ENCODE measurements at regions not wholly inside any gene's neighbourhood (a gene's known extent, or its start where the extent isn't known, plus 50 kb on each side); places are given as distances from the start of the nearest gene placed in this dataset.
A peak's percentile ranks its signal among the peaks of the same experiment; 100 is the strongest.

GRCh38 chr5:56440871-56441740, 208.0 kb upstream of the ANKRD55 start:
- Histone ChIP-seq H3K9me3 (no peaks in the 10 kb centered on the region), H3K27me3 (no peaks in the 10 kb centered on the region), H3K4me1 (no peaks in the 10 kb centered on the region), H3K27ac (peak overlapping the region in 1 of 4 donors; percentile 9), H3K36me3 (no peaks in the 10 kb centered on the region), H3K4me3 (no peak overlapping the region)
- no peak for DNase-seq
- TF ChIP-seq POLR2A (IDR thresholded peaks at IDR 0.05) (no peak), CTCF (IDR thresholded peaks at IDR 0.05) (no peak)

GRCh38 chr5:56434986-56435385, 201.9 kb upstream of the ANKRD55 start:
- Histone ChIP-seq H3K9me3 (no peaks in the 10 kb centered on the region), H3K27ac (no peak overlapping the region), H3K4me1 (no peaks in the 10 kb centered on the region), H3K4me3 (no peak overlapping the region), H3K36me3 (no peaks in the 10 kb centered on the region), H3K27me3 (no peaks in the 10 kb centered on the region)
- TF ChIP-seq POLR2A (IDR thresholded peaks at IDR 0.05) = no peak
- no peak for DNase-seq

DNA sequence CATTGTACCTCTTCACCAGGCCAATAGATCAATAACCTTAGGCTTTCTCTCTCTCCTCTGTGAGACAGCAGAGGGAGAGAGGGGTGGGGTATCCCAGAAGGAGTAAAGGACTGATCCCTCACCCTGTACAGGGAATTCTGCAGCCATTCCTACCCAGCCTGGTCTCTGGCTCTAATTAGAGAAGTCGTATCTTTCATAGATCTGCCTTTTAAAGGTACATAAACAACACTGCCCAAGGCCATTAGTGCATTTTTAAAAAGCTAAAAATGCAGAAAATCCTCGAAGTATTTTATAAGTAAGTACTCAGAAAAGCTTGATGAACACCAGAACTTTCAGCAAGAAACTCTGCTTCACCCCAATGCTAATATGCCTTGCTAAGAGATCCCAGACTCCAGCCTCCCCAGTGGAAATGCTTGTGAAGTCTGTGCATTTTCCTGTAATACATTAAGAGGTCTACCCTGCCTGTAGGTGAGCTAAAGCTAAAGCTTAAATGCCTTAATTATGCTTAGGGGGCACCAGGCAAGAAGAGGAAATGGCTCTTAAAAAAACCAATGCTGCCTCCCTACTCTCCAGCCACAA, 200.0 kb upstream of the ANKRD55 start:
- no peak for TF ChIP-seq CTCF (IDR thresholded peaks at IDR 0.05)
- TF ChIP-seq POLR2A (IDR thresholded peaks at IDR 0.05) = no peak
- no peaks in the 10 kb centered on the region for H3K27me3 ChIP-seq
- DNase-seq = no peak
- no peak overlapping the region for H3K27ac ChIP-seq
- no peaks in the 10 kb centered on the region for H3K4me1 ChIP-seq
- no peaks in the 10 kb centered on the region for H3K9me3 ChIP-seq
- no peak overlapping the region for H3K4me3 ChIP-seq
- H3K36me3 ChIP-seq = no peaks in the 10 kb centered on the region

DNA sequence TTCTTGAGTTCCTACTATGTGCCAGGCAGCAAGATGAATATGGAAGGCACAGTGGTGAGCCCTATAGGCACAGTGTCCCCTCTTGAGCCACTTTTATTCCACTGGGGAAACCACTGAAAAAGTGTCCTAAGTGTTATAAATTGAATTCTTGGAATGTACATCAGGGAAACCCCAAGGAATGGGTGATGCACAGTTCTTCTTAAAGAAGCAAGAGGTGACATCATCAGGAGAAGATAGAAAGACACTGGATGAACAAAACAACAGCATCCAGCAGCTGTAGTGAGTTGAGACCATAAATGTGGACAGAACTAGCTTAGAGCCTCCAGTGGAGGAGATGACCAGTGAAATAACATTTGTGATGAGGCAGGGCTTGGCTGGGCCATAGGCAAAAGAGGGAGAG, 199.2 kb upstream of the ANKRD55 start:
- Histone ChIP-seq H3K4me1 (no peaks in the 10 kb centered on the region), H3K4me3 (no peak overlapping the region), H3K36me3 (no peaks in the 10 kb centered on the region), H3K27me3 (no peaks in the 10 kb centered on the region), H3K9me3 (no peaks in the 10 kb centered on the region), H3K27ac (no peak overlapping the region)
- TF ChIP-seq POLR2A (IDR thresholded peaks at IDR 0.05) = no peak
- TF ChIP-seq CTCF (IDR thresholded peaks at IDR 0.05) = no peak
- DNase-seq = no peak

DNA sequence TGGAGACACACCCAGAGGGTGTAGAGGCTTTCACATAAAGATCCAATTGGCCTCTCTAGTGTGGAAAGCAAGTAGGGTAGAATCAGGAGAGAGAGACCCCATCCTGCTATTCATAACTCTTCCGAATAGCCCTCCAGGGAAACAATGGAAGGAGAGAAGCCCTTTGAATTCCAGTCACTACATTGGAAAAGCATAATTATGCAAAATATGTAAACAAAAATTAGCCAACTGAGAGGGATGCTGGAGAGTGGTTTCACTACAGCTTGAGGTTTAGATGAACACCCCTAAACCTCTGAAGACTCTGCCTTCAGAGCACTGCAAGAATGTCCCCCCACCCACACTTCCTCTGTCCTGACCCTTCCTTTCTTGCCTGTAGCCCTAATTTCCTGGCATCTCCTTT, 197.3 kb upstream of the ANKRD55 start:
- H3K27me3 ChIP-seq = no peaks in the 10 kb centered on the region
- TF ChIP-seq POLR2A (IDR thresholded peaks at IDR 0.05) (no peak), CTCF (IDR thresholded peaks at IDR 0.05) (no peak)
- H3K4me3 ChIP-seq = no peak overlapping the region
- no peaks in the 10 kb centered on the region for H3K9me3 ChIP-seq
- H3K27ac ChIP-seq = no peak overlapping the region
- no peak for DNase-seq
- no peaks in the 10 kb centered on the region for H3K4me1 ChIP-seq
- no peaks in the 10 kb centered on the region for H3K36me3 ChIP-seq

GRCh38 chr5:56429110-56429561, 196.0 kb upstream of the ANKRD55 start:
- no peaks in the 10 kb centered on the region for H3K27me3 ChIP-seq
- TF ChIP-seq CTCF (IDR thresholded peaks at IDR 0.05) = no peak
- no peak for TF ChIP-seq POLR2A (IDR thresholded peaks at IDR 0.05)
- no peak overlapping the region for H3K27ac ChIP-seq
- H3K9me3 ChIP-seq = no peaks in the 10 kb centered on the region
- DNase-seq = no peak
- no peaks in the 10 kb centered on the region for H3K4me1 ChIP-seq
- no peaks in the 10 kb centered on the region for H3K36me3 ChIP-seq
- no peak overlapping the region for H3K4me3 ChIP-seq
